Osteoblast (primary cell): ENCODE measurements at regions not wholly inside any gene's neighbourhood (a gene's known extent, or its start where the extent isn't known, plus 50 kb on each side); places are given as distances from the start of the nearest gene placed in this dataset.
A peak's percentile ranks its signal among the peaks of the same experiment; 100 is the strongest.

Experiments
- DNase-seq: peaks from one replicate; pipeline ENCODE4 v3.0.0; 2011; ENCODE audit warnings: low spot score, mixed read lengths; ENCODE audit not compliant: insufficient read length; ENCODE audit errors: missing footprints
- H2AFZ ChIP-seq: 2 replicates; pipeline ENCODE4 v1.6.0; 2011; ENCODE audit warnings: mild to moderate bottlenecking, low read length
- H3K27ac ChIP-seq: 2 replicates; pipeline ENCODE4 v1.5.1; 2011; ENCODE audit warnings: mild to moderate bottlenecking, low read depth, low read length, moderate library complexity
- H3K27me3 ChIP-seq: 2 replicates; pipeline ENCODE4 v1.6.0; 2012; ENCODE audit warnings: mild to moderate bottlenecking, control low read depth, inconsistent platforms, low read length, moderate library complexity; ENCODE audit not compliant: insufficient read depth
- H3K36me3 ChIP-seq: 2 replicates; pipeline ENCODE4 v1.5.1; 2011; ENCODE audit warnings: mild to moderate bottlenecking, low read length, control low read depth, moderate library complexity; ENCODE audit not compliant: insufficient read depth
- H3K4me1 ChIP-seq: 2 replicates; pipeline ENCODE4 v1.5.1; 2011; ENCODE audit warnings: mild to moderate bottlenecking, low read length, control low read depth, moderate library complexity; ENCODE audit not compliant: insufficient read depth
- H3K4me2 ChIP-seq: 2 replicates; pipeline ENCODE4 v1.6.0; 2011; ENCODE audit warnings: mild to moderate bottlenecking, low read length; ENCODE audit not compliant: insufficient read depth
- H3K4me3 ChIP-seq: fragments of 200-600 bp; sonication (generic); 3 replicates; pipeline ENCODE4 v1.5.1; 2012; ENCODE audit warnings: mild to moderate bottlenecking, low read length, inconsistent platforms; ENCODE audit not compliant: insufficient read depth
- H3K79me2 ChIP-seq: 2 replicates; pipeline ENCODE4 v1.6.0; 2012; ENCODE audit warnings: mild to moderate bottlenecking, low read length, control low read depth, inconsistent platforms; ENCODE audit not compliant: insufficient read depth
- H3K9me3 ChIP-seq: 2 replicates; pipeline ENCODE4 v1.5.1; 2011; ENCODE audit warnings: low read depth, low read length, control low read depth
- H4K20me1 ChIP-seq: 2 replicates; pipeline ENCODE4 v1.6.0; 2012; ENCODE audit warnings: mild to moderate bottlenecking, low read length, control low read depth; ENCODE audit not compliant: insufficient read depth
- TF ChIP-seq, protein P1 (sequence below): IDR thresholded peaks from 2 replicates; pipeline ENCODE4 v1.5.1; 2011; ENCODE audit warnings: mild to moderate bottlenecking, low read depth, low read length, moderate library complexity; ENCODE audit errors: extremely low read depth

DNA sequence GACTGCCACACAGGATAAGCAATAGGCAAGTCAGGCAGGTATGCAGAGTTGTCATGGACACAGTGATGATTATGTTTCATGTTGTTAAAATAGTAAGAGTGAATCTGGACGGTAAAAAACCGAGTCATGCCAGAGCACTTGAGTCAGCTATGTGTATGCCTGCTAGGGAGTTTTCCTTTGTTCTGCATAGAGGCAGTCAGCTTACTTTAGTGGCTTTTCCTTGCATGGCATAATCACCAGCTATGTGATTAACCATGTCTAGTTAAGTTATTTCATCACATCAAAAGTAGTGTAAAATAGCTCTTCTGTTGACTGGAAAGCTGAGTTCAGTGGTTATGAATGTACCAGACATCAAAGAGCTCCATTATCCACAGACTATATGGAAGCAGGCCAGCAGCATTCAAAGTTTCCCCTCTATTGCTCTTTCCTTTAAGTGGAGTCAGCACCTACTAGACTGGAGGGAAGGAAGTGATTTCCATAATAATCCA lies 989.8 kb downstream of the TLE1 start:
- no peaks in the 10 kb centered on the region for H3K36me3 ChIP-seq
- H3K4me2 ChIP-seq = peak overlapping the region; percentile 27
- no peak overlapping the region for H2AFZ ChIP-seq
- H3K27ac ChIP-seq = peak overlapping the region; percentile 55
- TF ChIP-seq, protein P1, sequence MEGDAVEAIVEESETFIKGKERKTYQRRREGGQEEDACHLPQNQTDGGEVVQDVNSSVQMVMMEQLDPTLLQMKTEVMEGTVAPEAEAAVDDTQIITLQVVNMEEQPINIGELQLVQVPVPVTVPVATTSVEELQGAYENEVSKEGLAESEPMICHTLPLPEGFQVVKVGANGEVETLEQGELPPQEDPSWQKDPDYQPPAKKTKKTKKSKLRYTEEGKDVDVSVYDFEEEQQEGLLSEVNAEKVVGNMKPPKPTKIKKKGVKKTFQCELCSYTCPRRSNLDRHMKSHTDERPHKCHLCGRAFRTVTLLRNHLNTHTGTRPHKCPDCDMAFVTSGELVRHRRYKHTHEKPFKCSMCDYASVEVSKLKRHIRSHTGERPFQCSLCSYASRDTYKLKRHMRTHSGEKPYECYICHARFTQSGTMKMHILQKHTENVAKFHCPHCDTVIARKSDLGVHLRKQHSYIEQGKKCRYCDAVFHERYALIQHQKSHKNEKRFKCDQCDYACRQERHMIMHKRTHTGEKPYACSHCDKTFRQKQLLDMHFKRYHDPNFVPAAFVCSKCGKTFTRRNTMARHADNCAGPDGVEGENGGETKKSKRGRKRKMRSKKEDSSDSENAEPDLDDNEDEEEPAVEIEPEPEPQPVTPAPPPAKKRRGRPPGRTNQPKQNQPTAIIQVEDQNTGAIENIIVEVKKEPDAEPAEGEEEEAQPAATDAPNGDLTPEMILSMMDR = no peak
- DNase-seq = peak; percentile 51
- H3K79me2 ChIP-seq = no peaks in the 10 kb centered on the region
- no peak overlapping the region for H3K4me3 ChIP-seq
- H3K4me1 ChIP-seq = peaks cover 24% of the 10 kb centered on the region
- H3K27me3 ChIP-seq = no peaks in the 10 kb centered on the region
- no peaks in the 10 kb centered on the region for H4K20me1 ChIP-seq
- H3K9me3 ChIP-seq = no peaks in the 10 kb centered on the region

DNA sequence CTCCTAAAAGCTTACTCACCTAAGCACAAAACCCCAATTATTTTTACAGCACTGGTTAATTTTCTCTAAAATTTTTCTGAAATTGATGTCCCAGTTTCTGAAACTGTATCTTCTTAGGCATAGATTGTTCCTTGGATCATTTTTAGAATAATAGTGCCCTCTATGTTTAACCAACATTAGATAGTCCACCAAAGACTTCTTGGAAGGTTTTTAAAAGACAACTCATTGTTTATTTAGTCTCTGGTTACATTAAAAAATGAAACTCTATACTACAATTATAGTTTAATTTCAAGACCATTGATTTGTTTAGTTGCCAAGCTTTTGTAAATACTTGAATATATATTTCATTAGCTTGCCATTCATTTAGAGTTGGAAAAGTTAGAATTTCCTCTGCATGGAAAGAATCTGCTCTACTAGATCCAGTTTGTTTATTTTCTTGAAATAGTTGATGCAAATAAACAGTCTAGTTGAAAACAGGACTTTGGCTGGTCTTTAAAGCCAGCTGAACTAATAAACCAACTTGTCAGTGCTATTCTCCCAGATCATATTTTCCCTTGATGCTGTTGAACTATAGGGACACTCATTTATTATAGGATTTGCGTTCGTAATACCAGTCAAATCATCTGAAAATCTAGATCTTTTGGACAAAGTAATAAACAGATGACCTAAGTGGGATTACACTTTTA lies 990.5 kb downstream of the TLE1 start:
- H2AFZ ChIP-seq = no peak overlapping the region
- TF ChIP-seq, protein P1 = no peak
- no peaks in the 10 kb centered on the region for H4K20me1 ChIP-seq
- no peaks in the 10 kb centered on the region for H3K36me3 ChIP-seq
- H3K9me3 ChIP-seq = no peaks in the 10 kb centered on the region
- no peak for DNase-seq
- H3K4me3 ChIP-seq = no peak overlapping the region
- H3K4me1 ChIP-seq = peaks cover 24% of the 10 kb centered on the region
- H3K27me3 ChIP-seq = no peaks in the 10 kb centered on the region
- no peaks in the 10 kb centered on the region for H3K79me2 ChIP-seq
- peak overlapping the region; percentile 2 for H3K4me2 ChIP-seq
- peak overlapping the region; percentile 55 for H3K27ac ChIP-seq

DNA sequence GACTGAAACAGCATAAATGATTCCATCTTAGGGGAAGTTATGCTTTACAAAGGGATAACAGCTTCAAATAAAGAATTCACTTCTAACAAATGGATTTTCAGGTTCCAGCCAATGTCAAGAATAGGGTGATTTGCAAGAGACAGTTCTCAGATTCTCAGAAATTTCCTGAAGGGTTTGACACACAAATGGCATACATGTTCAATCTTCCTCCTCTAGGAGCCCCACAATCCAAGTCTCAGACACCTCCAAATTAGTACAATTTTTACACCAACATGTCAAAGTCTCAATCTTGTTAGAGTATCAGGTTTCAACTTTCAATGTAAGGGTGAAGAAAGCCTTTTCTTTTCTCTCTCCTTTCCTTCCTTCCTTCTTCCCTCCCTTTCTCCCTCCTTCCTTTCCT lies 996.6 kb downstream of the TLE1 start:
- no peak for DNase-seq
- no peaks in the 10 kb centered on the region for H4K20me1 ChIP-seq
- H3K36me3 ChIP-seq = no peaks in the 10 kb centered on the region
- H3K27ac ChIP-seq = no peak overlapping the region
- TF ChIP-seq, protein P1 = no peak
- H3K9me3 ChIP-seq = no peaks in the 10 kb centered on the region
- no peak overlapping the region for H2AFZ ChIP-seq
- no peaks in the 10 kb centered on the region for H3K27me3 ChIP-seq
- no peaks in the 10 kb centered on the region for H3K4me1 ChIP-seq
- H3K79me2 ChIP-seq = no peaks in the 10 kb centered on the region
- no peak overlapping the region for H3K4me2 ChIP-seq
- no peak overlapping the region for H3K4me3 ChIP-seq

DNA sequence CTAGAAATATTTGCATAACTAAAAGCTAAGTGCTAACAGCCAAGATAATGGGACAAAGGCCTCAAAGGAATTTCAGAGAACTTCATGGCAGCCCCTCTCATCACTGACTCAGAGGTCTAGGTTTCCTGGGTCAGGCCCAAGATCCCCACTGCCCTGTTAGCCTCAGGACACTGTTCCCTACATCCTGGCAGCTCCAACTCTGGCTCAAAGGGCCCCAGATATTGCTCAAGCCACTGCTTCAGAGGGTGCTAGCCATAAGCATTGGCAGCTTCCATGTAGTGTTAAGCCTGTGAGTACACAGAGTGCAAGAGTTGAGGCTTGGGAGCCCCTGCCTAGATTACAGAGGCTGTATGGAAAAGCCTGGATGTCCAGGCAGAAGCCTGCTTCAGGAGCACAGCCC lies 998.1 kb downstream of the TLE1 start:
- Histone ChIP-seq H2AFZ (no peak overlapping the region), H3K27me3 (no peaks in the 10 kb centered on the region), H4K20me1 (no peaks in the 10 kb centered on the region), H3K79me2 (no peaks in the 10 kb centered on the region), H3K4me2 (no peak overlapping the region), H3K27ac (no peak overlapping the region), H3K4me1 (no peaks in the 10 kb centered on the region), H3K4me3 (no peak overlapping the region), H3K36me3 (no peaks in the 10 kb centered on the region), H3K9me3 (no peaks in the 10 kb centered on the region)
- DNase-seq = no peak
- TF ChIP-seq, protein P1 = no peak
